CD4-positive, alpha-beta T cell treated with Interleukin-6 for 4 hours (primary cell): ENCODE measurements at regions not wholly inside any gene's neighbourhood (a gene's known extent, or its start where the extent isn't known, plus 50 kb on each side); places are given as distances from the start of the nearest gene placed in this dataset.
"Not testable (repeated sequence)": the region's sequence is repeated elsewhere in the genome, so short reads cannot be mapped to it uniquely, and the experiment has no call there.

Experiments
- DNase-seq: peaks from one replicate; pipeline ENCODE4 v3.0.0-alpha.2; 2020; ENCODE audit warnings: mixed read lengths

- not testable (repeated sequence) for DNase-seq
These were observed 110.2 kb downstream of the CRLF2 start for GRCh38 chrX:1102221-1102620.

DNA sequence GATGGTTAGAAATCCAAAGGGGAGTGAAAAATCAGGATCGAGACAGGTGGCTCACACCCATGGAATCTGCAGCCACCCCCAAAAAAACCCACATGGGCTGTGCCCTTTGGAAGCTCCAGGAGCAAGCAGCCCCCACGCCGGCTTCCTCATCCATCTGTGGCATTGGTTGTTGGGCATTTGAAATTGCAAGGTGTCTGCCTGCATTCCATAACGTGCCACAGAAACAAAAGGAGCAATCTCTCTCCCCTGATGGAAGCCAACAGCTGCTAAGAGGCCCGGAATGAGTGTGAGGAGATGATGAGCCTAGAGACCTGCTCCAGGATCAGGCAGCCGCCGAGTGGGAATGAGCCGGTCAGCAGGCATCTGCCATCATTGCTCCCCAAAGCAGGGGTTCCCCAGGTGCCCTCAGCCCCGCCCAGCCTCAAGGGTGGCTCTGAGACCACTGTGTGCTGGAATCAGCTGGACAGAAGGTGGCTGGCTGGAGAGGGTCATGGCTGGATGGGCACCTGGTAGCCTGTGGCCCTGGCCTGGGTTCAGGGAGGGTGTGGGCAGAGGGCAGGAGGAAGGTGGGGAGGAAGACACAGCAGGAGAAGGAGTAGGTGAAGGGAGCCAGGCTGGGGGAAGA, 113.2 kb downstream of the CRLF2 start:
- DNase-seq: no peak

- DNase-seq: no peak
These were observed 115.1 kb downstream of the CRLF2 start for GRCh38 chrX:1097328-1097727.

DNA sequence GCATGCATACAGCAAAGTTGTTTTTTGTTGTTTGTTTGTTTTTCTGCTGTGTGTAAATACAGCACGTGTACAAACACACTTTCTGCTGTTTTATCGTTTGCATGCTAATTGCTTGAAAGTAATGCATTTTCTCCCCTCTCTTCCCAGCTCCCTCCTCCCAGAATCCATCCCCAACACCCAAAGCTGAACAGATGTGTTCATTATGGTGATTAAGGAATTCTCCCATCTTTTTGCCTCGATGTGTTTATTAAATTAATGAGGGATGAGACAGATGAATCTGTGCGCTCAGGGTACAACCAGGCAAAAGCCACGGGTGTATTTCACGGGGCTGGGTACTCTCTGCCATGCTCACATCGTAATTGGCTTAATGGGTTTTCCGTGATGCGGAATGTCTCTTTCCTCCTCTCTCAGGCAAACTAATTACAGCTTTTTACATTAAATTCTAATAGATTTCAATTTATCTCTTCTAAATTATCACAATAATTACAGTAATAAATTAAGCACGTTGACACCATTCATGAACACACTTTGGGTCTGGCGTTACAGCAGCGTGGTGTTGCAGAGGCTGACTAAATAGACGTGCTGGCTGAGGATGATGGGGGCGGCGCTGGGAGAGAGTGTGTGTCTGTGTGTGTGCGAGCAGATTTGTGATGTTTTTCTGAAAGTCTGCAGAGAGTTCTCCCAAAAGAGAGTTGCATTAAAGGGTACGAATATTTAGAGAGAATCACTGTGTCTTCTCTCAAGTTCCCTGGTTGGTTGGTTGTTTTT, 117.7 kb downstream of the CRLF2 start:
- no peak for DNase-seq

- no peak for DNase-seq
These were observed 118.6 kb downstream of the CRLF2 start for GRCh38 chrX:1093586-1094421.

DNA sequence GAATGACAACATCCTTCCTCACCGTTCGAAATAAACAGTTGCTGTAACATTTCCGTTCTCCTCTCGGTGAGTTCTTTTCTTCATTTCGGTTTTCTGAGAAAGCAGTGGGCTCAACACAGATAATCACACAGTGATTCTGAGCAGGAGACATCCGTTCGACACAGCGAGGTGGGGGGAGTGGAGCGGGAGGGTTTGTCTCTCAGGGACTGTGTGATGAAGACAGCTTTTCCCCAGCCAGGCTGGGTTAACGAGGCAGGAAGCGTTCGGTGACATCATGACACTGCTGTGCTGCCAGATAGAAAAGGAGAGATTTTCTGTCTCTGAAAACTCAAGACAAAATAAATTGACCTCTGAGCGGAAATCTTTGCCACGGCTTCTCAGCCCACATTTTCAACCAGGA, 119.3 kb downstream of the CRLF2 start:
- peak; percentile 66 for DNase-seq

DNA sequence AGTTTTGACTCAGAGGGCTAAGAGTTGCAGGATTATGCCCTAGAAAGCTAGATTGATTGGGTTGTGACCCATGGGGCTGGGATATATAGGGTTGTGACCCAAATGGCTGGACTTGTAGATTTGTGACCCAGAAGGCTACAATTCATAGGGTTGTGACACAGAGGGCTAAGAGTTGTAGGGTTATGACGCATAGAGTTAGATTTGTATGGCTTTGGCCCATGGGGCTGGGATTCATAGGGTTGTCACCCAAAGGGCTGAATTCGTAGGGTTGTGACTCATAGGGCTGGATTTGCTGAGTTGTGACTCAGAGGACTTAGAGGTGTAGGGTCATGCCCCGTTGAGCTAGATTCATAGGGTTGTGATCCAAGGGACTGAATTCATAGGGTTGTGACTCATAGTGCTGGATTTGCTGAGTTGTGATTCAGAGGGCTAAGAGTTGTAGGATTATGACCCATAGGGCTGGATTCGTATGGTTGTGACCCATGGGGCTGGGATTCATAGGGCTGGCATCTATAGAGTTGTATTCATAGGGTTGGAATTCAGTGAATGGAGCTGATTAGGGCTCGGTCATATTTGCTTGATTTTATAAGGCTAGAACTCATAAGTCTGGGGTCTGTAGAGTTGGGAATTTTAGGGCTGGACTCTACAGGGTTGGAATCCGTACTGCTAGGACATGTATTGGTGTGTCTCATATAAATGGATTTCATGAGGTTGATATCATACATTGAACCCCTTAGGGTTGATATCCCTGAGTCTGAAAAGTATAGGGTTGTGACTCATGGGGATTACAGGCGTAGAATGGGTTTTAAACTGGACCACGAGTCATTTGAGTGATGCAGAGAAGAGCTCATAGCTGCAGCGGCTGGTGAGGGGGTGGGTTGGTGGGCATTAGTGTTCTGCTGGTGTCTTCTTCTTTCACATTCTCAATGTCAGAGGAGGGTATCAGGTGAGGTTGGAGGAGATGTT, 125.7 kb downstream of the CRLF2 start:
- no peak for DNase-seq

DNA sequence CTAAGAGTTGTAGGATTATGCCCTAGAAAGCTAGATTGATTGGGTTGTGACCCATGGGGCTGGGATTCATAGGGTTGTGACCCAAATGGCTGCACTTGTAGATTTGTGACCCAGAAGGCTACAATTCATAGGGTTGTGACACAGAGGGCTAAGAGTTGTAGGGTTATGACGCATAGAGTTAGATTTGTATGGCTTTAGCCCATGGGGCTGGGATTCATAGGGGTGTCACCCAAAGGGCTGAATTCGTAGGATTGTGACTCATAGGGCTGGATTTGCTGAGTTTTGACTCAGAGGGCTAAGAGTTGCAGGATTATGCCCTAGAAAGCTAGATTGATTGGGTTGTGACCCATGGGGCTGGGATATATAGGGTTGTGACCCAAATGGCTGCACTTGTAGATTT, 126.6 kb downstream of the CRLF2 start:
- DNase-seq: not testable (repeated sequence)

- DNase-seq: no peak
These were observed 127.8 kb downstream of the CRLF2 start for GRCh38 chrX:1084689-1085088.

DNA sequence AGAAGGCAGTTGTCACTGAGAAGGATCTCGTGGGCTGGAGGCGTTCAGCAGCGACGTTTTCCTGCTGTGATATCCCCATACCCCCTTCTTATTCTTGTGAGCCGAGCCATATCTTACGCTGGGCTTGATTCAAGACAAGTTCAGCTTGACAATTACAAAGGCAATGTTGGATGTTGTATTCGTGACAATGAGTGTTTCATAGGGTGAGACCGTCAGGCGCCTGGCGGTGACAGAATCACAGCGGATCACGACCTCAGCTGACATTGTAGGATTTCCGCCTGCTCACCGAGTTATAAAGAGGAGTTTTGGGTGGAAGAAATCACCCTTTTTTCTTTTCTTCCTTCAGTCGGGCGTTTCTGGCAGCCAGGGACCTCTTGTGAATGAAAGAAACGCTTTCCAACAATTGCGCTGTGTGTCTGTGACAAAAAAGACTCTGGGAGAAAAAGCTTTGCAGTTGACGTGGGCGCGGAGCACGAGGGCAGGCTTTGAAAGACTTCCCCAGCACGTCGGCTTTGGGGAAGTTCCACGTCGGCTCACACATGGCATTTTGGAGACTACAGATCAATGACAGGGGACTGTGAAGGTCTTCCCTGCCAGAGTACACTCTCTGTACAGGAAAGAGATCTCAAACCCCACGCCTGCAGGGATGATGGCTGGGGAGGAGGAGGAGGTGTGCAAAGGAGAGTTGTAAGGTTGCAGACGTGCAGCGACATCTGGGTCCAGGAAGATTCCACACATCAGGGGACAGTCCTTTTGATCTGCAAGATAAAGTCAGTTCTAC, 135.4 kb downstream of the CRLF2 start:
- DNase-seq: no peak

DNA sequence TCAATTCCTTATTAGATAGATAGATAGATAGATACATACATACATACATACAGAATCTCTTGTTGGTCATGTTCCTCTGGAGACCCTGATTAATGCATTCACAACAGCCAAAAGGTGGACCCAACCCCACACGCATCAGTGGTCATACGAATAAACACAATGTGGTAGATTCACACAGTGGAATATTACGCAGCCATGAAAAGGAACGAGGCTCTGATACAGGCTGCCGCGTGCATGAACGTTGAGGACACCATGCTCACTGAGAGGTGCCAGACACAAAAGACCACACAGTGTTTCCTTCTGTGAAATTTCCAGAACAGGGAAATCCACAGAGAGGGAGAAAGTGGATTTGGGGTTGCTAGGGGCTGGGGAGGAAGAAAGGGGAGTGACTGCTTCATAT, 136.7 kb downstream of the CRLF2 start:
- DNase-seq: no peak

DNA sequence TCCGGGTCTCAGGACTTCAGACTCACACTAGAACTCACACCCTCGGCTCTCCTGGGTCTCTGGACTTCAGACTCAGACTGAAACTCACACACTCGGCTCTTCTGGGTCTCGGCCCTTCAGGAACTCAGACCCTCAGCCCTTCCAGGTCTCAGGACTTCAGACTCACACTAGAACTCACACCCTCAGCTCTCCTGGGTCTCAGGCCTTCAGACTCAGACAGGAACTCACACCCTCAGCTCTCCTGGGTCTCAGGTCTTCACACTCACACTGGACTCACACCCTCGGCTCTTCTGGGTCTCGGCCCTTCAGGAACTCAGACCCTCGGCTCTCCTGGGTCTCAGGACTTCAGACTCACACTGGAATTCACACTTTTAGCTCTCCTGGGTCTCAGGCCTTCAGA, 137.3 kb downstream of the CRLF2 start:
- no peak for DNase-seq

GRCh38 chrX:1074755-1075154, 137.7 kb downstream of the CRLF2 start:
- DNase-seq: no peak

GRCh38 chrX:1074172-1074571, 138.3 kb downstream of the CRLF2 start:
- DNase-seq: no peak

DNA sequence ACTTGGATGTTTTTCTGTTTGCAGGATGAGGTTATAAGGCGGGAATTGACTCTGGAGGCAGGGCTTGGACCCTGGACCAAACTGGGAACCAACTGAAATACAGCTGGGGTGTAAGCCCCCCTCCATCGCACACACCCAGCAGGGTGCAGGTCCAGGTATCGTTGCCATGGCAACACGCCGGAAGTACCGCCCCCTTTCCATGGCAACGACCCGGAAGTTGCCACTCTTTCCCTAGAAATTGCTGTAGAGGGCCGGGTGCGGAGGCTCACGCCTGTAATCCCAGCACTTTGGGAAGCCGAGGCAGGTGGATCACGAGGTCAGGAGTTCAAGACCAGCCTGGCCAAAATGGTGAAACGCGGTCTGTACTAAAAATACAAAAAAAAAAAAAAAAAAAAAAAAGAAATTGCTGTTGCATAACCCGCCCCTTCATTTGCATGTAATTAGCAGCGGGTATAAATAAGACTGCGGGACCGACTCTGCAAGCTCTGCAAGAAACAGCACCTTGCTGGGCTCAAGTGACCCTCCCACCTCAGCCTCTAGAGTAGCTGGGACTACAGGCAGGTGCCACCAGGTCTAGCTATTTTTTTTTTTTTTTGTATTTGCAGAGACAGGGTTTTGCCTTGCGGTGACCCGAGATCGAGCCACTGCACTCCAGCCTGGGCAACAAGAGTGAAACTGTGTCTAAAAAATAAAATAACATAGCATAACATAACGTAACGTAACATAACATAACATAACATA, 139.6 kb downstream of the CRLF2 start:
- DNase-seq: no peak

DNA sequence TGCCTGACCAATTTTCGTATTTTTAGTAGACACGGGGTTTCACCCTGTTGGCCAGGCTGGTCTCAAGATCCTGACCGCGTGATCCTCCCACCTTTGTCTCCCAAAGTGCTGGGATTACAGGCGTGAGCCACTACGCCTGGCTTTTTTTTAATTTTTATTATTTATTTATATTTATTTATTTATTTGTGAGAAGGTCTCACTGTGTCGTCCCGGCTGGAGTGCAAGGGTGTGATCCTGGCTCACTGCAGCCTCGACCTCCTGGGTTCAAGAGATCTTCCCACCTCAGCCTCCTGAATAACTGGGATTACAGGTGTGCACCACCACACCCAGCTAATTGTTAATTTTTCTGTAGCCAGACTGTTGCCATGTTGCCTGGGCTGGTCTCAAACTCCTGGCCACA, 141.1 kb downstream of the CRLF2 start:
- DNase-seq: no peak

DNA sequence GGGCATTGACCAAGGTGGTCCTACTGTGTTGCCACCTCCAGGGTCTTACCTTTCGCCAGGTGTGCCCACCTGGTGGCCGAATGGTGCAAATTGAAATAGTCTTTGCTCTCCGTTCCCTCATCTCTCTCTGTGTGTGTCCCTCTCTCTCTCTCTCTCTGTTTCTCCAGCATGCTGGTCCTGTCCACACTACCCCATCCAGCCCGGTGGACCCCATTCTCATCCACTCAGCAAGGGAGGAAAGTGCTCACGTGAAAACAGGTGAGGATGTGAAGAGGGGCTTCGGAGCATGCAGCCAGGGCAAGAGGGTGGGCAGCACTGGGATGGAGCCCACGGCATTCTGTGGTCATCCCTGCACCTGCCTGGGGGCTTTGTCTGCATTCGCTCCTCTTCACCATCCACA, 150.1 kb downstream of the CRLF2 start:
- no peak for DNase-seq

DNA sequence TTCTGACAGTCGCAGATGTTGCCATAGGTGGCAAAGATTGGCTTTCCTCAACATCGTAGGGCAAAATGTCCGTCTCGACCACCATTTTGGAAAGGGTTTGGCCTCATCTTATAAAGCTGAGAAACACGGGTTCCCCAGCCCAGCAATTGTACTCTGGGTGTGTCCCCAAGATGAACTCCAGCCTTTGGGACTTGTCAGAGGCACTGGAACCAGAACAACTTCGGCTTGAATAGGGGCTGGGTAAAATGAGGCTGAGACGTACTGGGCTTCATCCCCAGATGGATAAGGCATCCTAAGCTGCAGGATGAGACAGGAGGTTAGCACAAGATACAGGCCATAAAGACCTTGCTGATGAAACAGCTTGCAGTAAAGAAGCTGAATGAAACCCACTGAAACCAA, 151.9 kb downstream of the CRLF2 start:
- DNase-seq: no peak

GRCh38 chrX:1059576-1060561, 152.6 kb downstream of the CRLF2 start:
- DNase-seq: no peak

- not testable (repeated sequence) for DNase-seq
These were observed 158.8 kb downstream of the CRLF2 start for GRCh38 chrX:1053600-1053999.
